Thyroid gland (tissue), 4 donors: ENCODE measurements at regions not wholly inside any gene's neighbourhood (a gene's known extent, or its start where the extent isn't known, plus 50 kb on each side); places are given as distances from the start of the nearest gene placed in this dataset.

ENCODE experiments used
- DNase-seq, 2 donors: peaks; one replicate each; pipeline ENCODE4 v3.0.0-alpha.2; 2019
- H3K27ac ChIP-seq, 3 donors: fragments of 200-600 bp; sonication (generic); 1 replicate in 2 of 3; 2 replicates in 1 of 3; pipeline ENCODE4 v1.5.1; 2016 to 2019; ENCODE audit warnings: mild to moderate bottlenecking in 1 of 3, moderate library complexity in 1 of 3
- H3K27me3 ChIP-seq: fragments of 200-600 bp; sonication (generic); one replicate; pipeline ENCODE4 v1.5.1; 2019
- H3K36me3 ChIP-seq, 2 donors: fragments of 200-600 bp; sonication (generic); one replicate each; pipeline ENCODE4 v1.5.1; 2016 to 2019
- H3K4me1 ChIP-seq, 2 donors: fragments of 200-600 bp; sonication (generic); one replicate each; pipeline ENCODE4 v1.5.1; 2017 to 2019
- H3K4me3 ChIP-seq, 3 donors: fragments of 200-600 bp; sonication (generic); replicated peaks in 1 of 3; 1 replicate in 2 of 3; 2 replicates in 1 of 3; pipeline ENCODE4 v1.5.1; 2016; ENCODE audit warnings: mild to moderate bottlenecking in 1 of 3
- H3K9me3 ChIP-seq: fragments of 200-600 bp; sonication (generic); one replicate; pipeline ENCODE4 v1.5.1; 2017
- CTCF ChIP-seq, 6 experiments: fragments of 200-600 bp in 3 of 6; fragments of 450-650 bp in 3 of 6; sonication (generic) in 3 of 6; IDR thresholded peaks; one replicate each; pipeline ENCODE4 v1.5.1; 2016 to 2019; ENCODE audit warnings: antibody characterized with exemption in 6 of 6, mild to moderate bottlenecking in 2 of 6, inconsistent platforms in 1 of 6, moderate library complexity in 1 of 6
- POLR2A ChIP-seq, 2 donors: fragments of 450-650 bp; IDR thresholded peaks; one replicate each; pipeline ENCODE4 v1.6.1; 2017; ENCODE audit warnings: antibody characterized with exemption in 2 of 2, mild to moderate bottlenecking in 2 of 2, moderate library complexity in 1 of 2
- WGBS, 2 donors: methylation state at CpG; one replicate each; pipeline ENCODE4 v1.1.5; 2017; 5-methylcytosine and 5-hydroxymethylcytosine counted together
- intact Hi-C: fragments of 100-400 bp; cut with DNase I; formaldehyde crosslinking; loops from one replicate; pipeline ENCODE4 v1.15.1; 2023

GRCh38 chr10:84842593-84842992, 514.2 kb downstream of the CCSER2 start:
- no peak for TF ChIP-seq CTCF (IDR thresholded peaks at IDR 0.05)
- no peak for TF ChIP-seq POLR2A (IDR thresholded peaks at IDR 0.05)

GRCh38 chr10:84844461-84844860, 516.1 kb downstream of the CCSER2 start:
- Histone ChIP-seq H3K27me3 (no peaks in the 10 kb centered on the region), H3K4me1 (peaks cover 4 to 11% of the 10 kb centered on the region in 2 donors), H3K36me3 (no peaks in the 10 kb centered on the region), H3K4me3 (no peak overlapping the region), H3K27ac (no peak overlapping the region), H3K9me3 (no peaks in the 10 kb centered on the region)
- DNase-seq = no peak
- WGBS, 2 donors = 34 to 71% methylated on average over 2 of the region's 2 CpGs
- TF ChIP-seq CTCF (IDR thresholded peaks at IDR 0.05) (no peak), POLR2A (IDR thresholded peaks at IDR 0.05) (no peak)
- intact Hi-C loops = no loop called here

More at GRCh38 chr10:84842593-84842992, 514.2 kb downstream of the CCSER2 start:
- peaks cover 4 to 11% of the 10 kb centered on the region in 2 donors for H3K4me1 ChIP-seq
- H3K36me3 ChIP-seq = no peaks in the 10 kb centered on the region
- no peak for DNase-seq
- intact Hi-C loops = no loop called here
- H3K4me3 ChIP-seq = no peak overlapping the region
- H3K27me3 ChIP-seq = no peaks in the 10 kb centered on the region
- no peak overlapping the region for H3K27ac ChIP-seq
- H3K9me3 ChIP-seq = no peaks in the 10 kb centered on the region

GRCh38 chr10:84845628-84846261, 517.4 kb downstream of the CCSER2 start:
- TF ChIP-seq CTCF (IDR thresholded peaks at IDR 0.05) (peak; percentile 12 to 84 (median 69)), POLR2A (IDR thresholded peaks at IDR 0.05) (no peak)
- 53 to 67% methylated on average over 2 of the region's 2 CpGs for WGBS, 2 donors
- Histone ChIP-seq H3K36me3 (no peaks in the 10 kb centered on the region), H3K4me1 (peaks cover 4 to 11% of the 10 kb centered on the region in 2 donors), H3K4me3 (no peak overlapping the region), H3K27me3 (no peaks in the 10 kb centered on the region), H3K9me3 (no peaks in the 10 kb centered on the region), H3K27ac (peak overlapping the region in 2 of 3 donors; percentile 13 to 64)
- intact Hi-C loops = no loop called here
- DNase-seq = peak; percentile 64 to 66

GRCh38 chr10:84846658-84847316, 518.4 kb downstream of the CCSER2 start:
- intact Hi-C loops = no loop called here
- H3K4me3 ChIP-seq = no peak overlapping the region
- H3K36me3 ChIP-seq = no peaks in the 10 kb centered on the region
- H3K27ac ChIP-seq = peak overlapping the region in 2 of 3 donors; percentile 13 to 64
- DNase-seq = peak; percentile 2 to 9
- H3K9me3 ChIP-seq = no peaks in the 10 kb centered on the region
- H3K27me3 ChIP-seq = no peaks in the 10 kb centered on the region
- H3K4me1 ChIP-seq = peaks cover 4 to 11% of the 10 kb centered on the region in 2 donors
- no peak for TF ChIP-seq CTCF (IDR thresholded peaks at IDR 0.05)
- no peak for TF ChIP-seq POLR2A (IDR thresholded peaks at IDR 0.05)
- 78 to 79% methylated on average over 4 of the region's 4 CpGs for WGBS, 2 donors

GRCh38 chr10:84848967-84849366, 520.6 kb downstream of the CCSER2 start:
- TF ChIP-seq POLR2A (IDR thresholded peaks at IDR 0.05) (no peak), CTCF (IDR thresholded peaks at IDR 0.05) (no peak)
- no peak overlapping the region for H3K27ac ChIP-seq
- no peaks in the 10 kb centered on the region for H3K36me3 ChIP-seq
- H3K27me3 ChIP-seq = no peaks in the 10 kb centered on the region
- H3K9me3 ChIP-seq = no peaks in the 10 kb centered on the region
- DNase-seq = no peak
- H3K4me1 ChIP-seq = peaks cover 4 to 11% of the 10 kb centered on the region in 2 donors
- no peak overlapping the region for H3K4me3 ChIP-seq
- WGBS, 2 donors = 64 to 75% methylated on average over 2 of the region's 2 CpGs
- intact Hi-C loops = no loop called here
